GM10248 (cell line): ENCODE measurements at regions not wholly inside any gene's neighbourhood (a gene's known extent, or its start where the extent isn't known, plus 50 kb on each side); places are given as distances from the start of the nearest gene placed in this dataset.

Source experiments
- CTCF ChIA-PET: fragments of 300-600 bp; sonication (Branson Sonifier 250); formaldehyde crosslinking; extraction: SDS; loops from one replicate; lab custom pipeline; 2021; ENCODE audit warnings: antibody characterized with exemption; lab: Yijun Ruan, JAX
- POLR2A ChIA-PET: fragments of 350-650 bp; sonication (Branson Sonifier 250); formaldehyde crosslinking; extraction: SDS; loops from one replicate; lab custom pipeline; 2020; ENCODE audit warnings: antibody characterized with exemption; lab: Yijun Ruan, JAX
- DNase-seq: peaks from one replicate; pipeline ENCODE4 v3.0.0; 2012; ENCODE audit errors: extremely low spot score
- CTCF ChIP-seq: IDR thresholded peaks from 2 replicates; pipeline ENCODE4 v1.5.1; 2012; ENCODE audit warnings: mild to moderate bottlenecking, low read depth; ENCODE audit errors: extremely low read depth, missing control alignments, control extremely low read depth

- POLR2A ChIA-PET: no interaction called here
- no peak for TF ChIP-seq CTCF
- CTCF ChIA-PET: no interaction called here
- DNase-seq: no peak
These were observed 203.9 kb upstream of the RGPD4 start for GRCh38 chr2:107622741-107623310.

GRCh38 chr2:107625982-107626381, 200.7 kb upstream of the RGPD4 start:
- no peak for DNase-seq

GRCh38 chr2:107627164-107627563, 199.5 kb upstream of the RGPD4 start:
- DNase-seq: no peak
- ChIA-PET POLR2A (no interaction called here), CTCF (no interaction called here)
- no peak for TF ChIP-seq CTCF

More at GRCh38 chr2:107625982-107626381, 200.7 kb upstream of the RGPD4 start:
- ChIA-PET CTCF (interaction anchor here (1.0 kb wide), 1 partner anchor 12 kb away, joined by 4 read pairs; no protein-coding TSS in a partner anchor), POLR2A (no interaction called here)
- no peak for TF ChIP-seq CTCF

- ChIA-PET POLR2A (no interaction called here), CTCF (no interaction called here)
- TF ChIP-seq CTCF: no peak
- DNase-seq: no peak
These were observed 198.8 kb upstream of the RGPD4 start for GRCh38 chr2:107627926-107628325.

GRCh38 chr2:107633580-107634147, 193.0 kb upstream of the RGPD4 start:
- ChIA-PET POLR2A (no interaction called here), CTCF (interaction anchor here (1.5 kb wide), 1 partner anchor 10 kb away, joined by 4 read pairs; no protein-coding TSS in a partner anchor)
- TF ChIP-seq CTCF: no peak
- no peak for DNase-seq

GRCh38 chr2:107634172-107634571, 192.5 kb upstream of the RGPD4 start:
- TF ChIP-seq CTCF: no peak
- POLR2A ChIA-PET: no interaction called here
- CTCF ChIA-PET: interaction anchor here (1.5 kb wide), 1 partner anchor 10 kb away, joined by 4 read pairs; no protein-coding TSS in a partner anchor
- DNase-seq: no peak
